ENCODE measurements at regions not wholly inside any gene's neighbourhood (a gene's known extent, or its start where the extent isn't known, plus 50 kb on each side); places are given as distances from the start of the nearest gene placed in this dataset.

DNA sequence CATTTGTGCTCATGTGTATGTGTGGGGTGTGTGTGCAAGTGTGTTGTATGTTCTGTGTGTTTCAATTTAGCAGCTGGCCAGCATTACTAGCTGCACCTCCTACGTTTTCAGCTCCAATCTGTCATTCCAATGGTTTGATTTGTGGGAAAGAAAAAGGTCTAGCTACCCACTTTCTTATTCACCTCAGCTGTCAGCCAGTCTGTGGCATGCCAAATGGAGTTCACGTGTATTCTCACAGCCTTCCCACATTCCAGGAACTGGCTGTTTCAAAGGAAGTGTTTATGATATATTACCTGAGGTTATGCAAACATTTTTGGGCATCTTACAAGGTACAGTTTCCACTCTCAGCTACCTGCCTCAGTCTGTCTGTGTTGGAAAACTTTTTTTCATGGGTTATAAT, 220.2 kb upstream of the CPNE8 start:
- peak; percentile 37 for DNase-seq (ENCODE audit: low spot score)

DNA sequence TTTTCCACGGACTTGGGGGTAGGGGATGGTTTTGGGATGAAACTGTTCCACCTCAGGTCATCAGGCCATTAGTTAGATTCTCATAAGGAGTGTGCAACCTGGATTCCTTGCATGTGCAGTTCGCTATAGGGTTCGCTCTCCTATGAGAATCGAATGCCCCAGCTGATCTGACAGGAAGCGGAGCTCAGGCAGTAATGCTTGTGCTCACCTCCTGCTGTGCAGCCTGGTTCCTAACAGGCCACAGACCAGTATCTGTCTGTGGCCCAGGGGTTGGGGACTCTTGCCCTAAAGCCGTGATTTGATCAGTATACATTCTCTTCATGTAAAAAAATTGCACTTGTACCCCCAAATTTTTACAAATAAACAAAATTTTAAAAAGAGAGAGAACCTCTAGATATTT, 219.4 kb upstream of the CPNE8 start:
- DNase-seq (ENCODE audit: low spot score), result no peak

DNA sequence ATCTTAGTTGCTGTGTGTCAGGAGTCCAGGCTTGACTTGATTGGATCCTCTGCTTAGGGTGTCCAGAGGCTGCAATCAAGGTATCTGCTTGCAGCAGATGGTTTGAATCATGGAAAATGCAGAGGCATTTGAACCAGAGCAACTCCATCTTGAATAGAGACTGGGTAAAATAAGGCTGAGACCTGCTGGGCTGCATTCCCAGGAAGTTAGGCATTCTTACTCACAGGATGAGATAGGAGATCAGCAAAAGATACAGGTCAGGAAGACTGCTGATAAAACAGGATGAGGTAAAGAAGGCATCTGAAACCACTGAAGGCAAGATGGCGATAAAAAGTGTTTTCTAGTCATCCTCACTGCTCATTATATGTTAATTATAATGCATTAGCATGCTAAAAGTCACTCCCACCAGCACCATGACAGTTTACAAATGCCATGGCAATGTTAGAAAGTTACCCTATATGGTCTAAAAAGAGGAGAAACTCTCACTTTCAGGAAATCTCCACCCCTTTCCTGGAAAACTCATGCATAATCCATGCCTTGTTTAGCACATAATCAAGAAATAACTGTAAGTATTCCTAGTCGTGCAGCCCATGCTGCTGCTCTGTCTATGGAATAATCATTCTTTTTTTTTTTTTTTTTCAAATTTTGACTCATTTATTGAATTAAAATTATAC, 218.3 kb upstream of the CPNE8 start:
- peak; percentile 56 for DNase-seq (ENCODE audit: low spot score)

DNA sequence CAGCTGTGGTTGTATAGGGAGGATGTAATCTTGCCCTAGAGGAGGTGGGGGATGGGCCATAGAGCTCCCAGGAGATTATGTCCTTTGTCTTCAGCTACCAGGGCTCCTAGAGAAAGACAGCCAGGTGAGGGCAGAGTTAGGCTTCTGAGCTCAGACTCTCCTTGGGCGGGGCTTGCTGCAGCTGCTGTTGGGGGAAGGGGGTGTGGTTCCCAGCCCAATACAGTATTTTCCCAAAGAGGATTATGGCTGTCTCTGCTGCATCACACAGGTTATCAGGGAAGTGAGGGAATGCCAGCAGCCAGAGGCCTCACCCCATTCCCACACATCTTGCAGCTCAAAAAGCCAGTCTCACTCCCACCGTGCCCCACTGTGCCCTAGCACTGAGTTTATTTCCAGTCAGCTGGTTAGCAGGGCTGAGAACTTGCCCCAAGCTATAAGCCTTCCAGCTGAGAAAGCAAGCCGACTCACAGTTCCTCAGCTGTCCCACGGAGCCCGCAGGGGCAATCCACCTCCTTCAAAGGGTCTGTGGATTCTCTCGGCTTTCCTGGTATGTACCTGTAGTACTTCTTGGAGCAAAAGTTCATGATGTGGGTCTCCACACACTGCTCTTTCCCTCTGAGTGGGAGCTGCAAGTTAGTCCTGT, 217.3 kb upstream of the CPNE8 start:
- peak; percentile 24 for DNase-seq (ENCODE audit: low spot score)

DNA sequence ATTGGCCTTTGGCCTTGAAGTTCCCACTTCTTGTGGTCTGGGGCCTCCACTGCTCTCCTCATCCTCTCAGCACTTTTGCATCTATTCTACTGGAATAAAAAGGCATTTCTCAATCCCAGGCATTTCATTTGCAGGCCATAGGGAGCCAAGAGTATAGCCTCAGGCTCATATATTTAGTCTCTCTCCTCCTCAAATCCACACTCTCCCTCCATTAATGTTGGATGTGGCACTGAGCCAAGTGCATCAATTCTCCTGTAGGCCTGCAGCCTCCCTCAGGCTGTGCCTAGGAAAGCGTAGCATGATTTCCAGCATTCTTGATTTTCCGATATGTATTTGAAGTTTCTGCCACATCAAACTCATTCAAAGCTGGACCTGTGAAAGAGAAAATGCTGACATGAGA, 211.5 kb upstream of the CPNE8 start:
- DNase-seq (ENCODE audit: low spot score), result no peak

DNA sequence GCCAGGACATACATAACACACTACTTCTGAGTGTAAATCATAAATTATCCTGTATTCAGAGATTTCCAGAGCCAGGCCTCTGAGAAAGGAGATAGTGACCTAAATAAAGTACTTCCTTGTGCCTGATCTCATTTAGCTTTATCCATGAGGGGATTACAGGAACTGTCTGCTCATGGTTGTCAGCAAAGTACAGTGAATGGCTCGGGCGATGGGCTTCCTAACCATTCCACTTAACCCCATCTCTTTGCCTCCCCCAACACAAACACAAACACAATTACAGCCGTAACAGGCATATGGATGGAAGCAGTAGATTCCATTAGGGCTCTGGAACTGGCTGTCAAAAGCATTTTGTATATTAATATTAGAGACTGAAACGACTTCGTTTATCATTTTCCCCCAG, 206.7 kb upstream of the CPNE8 start:
- no peak for DNase-seq (ENCODE audit: low spot score)

DNA sequence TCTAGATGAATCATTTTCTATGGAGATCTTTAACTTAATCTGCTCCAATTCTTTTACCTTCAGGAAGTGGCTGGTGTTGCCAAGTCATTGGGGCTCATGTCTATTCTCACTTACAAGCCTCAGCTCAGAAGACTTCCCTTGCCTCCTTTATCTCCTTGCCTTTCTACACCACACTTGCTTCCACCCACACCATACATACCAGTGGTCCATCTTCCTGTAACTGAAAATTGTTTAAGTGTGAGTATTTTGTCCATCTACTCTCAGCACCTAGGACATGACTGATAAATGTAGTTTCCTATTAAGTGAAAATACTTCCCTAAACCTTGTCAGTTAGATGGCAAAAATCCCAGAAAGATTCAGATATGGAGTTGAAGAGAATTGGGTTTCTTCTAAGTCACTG, 199.7 kb upstream of the CPNE8 start:
- no peak for DNase-seq (ENCODE audit: low spot score)

DNA sequence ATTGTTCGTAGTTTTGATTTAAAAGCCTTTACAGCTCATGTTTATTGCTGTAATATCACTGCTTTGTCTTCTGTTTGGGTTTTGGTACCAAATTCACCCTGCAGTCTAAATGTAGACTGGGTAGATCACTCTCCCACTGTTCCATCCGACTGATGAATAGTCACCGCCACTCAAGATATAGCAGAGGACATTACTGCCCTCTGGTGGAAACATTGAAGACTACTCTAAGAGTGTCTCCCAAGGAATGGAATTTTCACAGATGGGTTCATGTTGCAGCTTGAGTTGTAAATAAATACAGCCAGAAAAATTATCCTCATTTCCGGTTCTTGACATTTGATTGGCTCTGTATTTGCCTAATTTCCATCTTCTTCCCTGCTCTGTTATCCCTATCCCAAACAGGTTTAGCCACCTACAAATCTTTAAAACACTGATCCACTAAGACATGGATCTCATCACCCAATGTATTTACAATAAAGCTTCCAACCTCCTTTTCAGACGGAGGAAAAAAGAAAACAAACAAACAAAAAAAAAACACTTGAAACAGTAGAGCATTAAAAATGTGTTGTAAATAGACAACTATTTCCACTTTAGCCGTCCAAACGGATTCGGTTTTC, 198.3 kb upstream of the CPNE8 start:
- DNase-seq (ENCODE audit: low spot score), result peak; percentile 66

DNA sequence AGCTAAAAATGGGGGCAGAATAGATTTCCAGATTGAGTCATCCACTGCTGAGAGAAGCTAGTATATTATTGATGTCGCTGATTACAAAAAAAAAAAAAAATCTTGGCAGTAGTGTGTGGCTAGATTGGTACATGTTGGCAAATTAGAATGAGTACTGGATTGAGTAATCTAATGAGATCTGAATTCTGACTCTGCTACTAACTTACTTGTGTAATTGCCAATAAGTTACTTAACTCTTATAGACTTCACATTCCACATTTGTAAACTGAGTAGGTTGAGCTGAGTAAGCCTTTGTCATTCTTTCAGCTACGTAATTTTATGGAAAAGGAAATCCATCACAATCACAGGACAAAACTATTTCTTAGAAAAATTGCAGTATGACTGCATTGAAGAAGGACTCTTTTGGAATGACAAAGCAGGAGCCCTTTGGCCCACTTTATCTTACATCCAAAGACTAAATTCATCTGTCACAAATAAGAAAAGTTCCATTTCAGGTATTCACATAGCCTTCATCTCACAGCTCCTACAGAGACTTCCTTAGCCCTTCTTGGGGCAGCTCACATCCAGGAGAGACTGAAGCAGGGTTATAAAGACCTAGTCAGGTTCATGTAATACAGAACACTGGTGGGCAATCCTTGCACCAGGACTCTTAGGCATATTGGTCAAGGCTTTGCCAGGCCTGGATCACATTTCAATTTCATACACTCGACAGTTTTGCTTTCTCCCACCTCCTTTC, 197.3 kb upstream of the CPNE8 start:
- DNase-seq (ENCODE audit: low spot score), result peak; percentile 13

DNA sequence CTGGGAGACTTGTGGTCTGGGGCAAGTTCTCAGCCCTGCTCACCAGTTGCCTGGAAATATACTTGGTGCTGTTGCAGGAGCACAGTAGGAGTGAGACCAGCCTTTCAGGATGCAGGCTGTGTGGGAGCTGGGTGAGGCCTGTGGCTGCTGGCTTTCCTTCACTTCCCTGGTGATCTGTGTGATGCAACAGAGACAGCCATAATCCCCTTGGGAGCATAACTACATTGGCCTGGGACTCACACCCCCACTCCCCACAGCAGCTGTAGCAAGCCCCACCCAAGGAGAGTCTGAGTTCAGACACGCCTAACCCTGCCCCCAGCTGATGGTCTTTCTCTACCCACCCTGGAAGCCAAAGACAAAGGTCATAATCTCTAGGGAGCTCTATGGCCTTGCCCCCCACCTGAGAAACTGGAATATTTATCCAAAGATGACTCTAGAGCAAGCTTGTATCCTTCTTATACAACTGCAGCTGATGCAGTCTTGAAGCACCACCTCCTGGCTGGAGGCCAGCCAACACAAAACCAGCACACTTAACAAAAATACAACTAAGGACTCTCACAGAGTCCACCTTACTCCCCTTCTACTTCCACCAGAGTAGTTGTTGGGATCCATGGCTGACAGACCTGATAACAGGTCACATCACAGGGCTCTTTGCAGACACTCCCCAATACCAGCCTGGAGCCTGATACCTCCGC, 190.4 kb upstream of the CPNE8 start:
- DNase-seq (ENCODE audit: low spot score), result no peak

DNA sequence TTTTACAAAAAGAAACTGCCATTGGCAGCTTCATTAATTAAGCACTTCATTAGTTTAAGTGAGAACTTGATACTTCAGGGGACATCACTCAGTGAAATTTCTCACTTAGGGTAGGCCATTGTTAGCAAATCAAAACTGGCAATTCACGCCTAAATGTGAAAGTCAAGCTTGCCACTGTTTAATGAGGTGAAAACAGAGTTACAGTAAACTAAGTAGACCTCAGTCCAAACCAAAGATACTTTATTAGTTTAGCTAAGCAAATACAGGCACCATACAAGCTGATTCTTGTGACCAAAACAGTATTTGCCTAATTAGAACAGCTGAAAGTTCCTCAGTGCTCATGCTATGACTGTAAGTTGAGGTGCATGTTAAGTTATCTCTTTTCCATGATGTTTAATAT, 176.5 kb upstream of the CPNE8 start:
- DNase-seq (ENCODE audit: low spot score), result no peak

DNA sequence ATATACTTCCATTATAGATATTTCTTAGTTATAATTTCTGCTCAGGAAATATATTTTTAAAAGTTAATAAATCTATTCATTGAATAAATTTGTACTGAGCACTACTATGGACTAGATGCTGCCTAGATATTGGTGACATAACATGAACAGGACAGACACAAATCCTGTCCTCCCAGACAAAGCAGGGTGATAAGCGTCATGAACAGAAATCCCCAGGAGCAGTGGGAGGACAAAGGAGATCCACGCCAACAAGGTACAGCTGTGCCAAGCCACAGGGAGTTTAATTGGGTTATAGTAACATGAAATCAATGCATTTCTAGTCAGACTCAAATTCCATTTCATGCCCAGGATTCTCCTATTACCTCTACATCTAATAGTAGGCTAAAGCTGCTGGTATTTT, 171.8 kb upstream of the CPNE8 start:
- no peak for DNase-seq (ENCODE audit: low spot score)

DNA sequence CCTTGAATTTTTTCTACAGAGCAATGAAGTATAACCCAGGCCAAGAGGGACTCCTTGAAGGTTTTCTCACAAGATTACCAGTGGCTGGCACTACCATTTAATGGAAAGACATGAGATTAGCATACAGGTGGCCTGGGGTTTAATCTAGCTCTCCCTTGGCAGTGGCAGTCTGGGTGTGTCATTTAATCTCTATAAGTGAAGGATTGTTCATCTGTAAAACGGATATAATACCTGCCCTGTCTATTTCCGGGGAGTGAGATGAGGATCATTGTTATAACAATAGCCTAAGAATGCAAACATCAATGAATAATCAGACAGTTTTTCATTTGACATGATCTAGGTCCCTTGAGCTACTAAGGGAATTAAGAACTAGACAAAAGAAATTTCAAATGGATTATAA, 168.7 kb upstream of the CPNE8 start:
- DNase-seq (ENCODE audit: low spot score), result no peak

DNA sequence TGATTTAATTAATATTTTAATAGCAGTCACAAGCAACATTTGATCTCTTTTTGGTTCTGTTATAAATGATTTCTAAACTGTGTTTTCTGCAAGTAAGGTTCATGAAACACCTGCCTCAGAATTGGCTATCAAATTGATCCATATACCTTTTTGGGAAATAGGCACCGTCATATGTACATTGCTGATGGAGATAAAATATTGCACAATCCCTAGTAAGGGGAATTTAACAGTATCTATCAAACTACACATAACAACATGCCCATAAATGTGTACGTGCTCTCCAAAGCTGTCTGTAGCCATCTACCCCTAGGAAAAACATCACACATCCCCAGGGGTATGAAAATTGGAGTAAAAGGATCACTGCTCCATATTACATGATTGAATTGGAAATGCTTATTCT, 167.3 kb upstream of the CPNE8 start:
- DNase-seq (ENCODE audit: low spot score), result no peak

DNA sequence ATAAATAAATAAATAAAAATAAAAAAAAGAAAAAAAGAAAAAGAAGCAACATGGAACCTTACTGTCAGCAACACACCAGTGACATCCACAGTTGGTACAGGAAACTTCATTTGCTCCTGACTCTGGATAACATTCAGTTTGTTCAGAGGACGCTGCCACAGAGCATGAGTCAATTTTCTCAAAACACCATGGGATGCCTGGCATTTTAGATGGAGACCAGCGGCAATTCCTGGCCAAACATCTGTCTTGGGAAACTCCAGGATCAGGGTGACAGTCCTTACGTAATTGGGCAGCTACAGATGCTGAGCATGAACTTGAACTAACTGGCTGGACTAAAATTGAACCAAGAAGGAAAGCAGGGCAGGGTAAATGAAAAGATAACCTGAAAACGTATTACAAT, 166.2 kb upstream of the CPNE8 start:
- no peak for DNase-seq (ENCODE audit: low spot score)

DNA sequence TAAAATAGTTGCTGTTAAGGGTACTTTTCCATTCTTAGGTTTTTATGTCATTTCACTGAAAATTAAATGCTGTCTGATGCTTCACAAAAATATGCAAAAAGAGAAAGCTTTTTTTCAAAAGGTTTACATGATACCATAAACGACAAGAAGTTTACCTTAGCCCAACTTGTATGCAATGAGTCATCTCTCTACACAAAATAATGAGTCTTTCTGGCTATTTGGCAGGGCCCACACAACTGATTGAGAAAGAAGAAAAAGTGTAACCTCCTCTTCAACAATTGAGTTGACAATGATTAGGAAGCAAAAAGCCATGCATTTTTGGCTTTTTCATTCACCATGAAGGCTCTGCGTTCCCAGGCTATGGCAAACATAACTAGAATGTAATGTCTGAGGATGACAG, 165.4 kb upstream of the CPNE8 start:
- no peak for DNase-seq (ENCODE audit: low spot score)

DNA sequence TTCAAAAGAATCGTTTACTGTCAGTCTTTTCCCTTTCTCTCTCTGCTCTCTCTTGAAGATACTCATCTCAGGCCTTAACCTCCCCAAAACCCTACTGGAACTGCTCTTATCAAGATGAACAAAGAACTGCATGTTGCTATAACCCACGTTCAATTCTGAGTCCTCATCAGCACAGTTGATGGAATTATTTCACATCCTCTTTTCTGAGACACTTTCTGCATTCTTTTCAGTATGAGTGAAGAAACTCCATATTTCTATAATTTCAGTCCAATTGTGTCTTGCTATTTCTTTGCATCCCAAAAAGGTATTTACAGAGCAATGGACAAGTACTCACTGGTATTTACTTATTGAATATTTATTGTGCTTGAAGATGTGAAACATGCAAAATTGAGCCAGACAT, 160.1 kb upstream of the CPNE8 start:
- DNase-seq (ENCODE audit: low spot score), result no peak

DNA sequence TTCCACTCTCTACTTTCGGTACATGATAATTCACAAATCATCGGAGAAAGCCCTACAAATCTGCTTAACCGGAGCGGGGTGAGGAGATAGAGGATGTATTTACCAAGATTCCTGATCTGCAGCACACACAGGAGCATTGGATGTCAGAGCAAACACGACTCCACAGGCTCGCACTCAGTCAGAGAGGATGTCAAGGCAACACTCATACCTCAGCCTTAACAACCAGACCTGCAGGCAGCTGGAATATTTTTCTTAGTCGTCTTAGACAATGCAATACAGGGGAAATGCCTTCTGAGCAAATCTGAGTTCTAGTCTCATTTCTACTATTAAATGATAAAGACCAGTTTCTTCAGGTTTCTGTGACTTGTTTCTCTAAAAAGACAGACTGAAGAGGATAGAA, 159.3 kb upstream of the CPNE8 start:
- DNase-seq (ENCODE audit: low spot score), result no peak

DNA sequence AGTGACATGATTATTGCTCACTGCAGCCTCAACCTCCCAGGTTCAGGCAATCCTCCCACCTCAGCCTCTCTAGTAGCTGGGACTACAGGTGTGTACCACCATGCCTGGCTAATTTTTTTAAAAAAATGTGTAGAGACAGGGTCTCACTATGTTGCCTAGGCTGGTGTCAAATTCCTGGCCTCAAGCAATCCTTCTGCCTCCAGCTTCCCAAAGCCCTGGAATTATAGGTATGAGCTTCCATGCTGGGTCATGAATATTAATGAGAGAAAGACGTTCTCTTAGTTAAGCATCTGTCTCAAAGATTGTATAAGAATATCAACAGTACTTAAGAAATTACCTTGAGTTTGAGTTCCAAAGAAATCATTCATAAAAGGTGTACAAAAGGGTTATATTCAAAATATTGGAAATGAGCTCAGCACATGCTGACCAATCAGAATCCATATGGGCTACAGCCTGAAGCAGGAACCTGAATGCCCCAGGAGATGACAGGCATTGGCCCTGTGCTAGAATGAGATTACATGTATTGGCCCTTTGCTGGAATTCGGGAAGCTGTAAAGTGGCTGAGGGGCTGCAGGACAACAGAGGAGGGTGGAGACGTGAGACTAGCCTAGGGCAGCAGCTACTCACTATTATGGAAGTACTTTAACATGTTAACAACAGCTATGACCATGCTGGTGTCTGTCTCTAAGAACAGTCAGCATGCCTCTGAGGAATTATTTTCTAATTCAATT, 157.0 kb upstream of the CPNE8 start:
- no peak for DNase-seq (ENCODE audit: low spot score)

DNA sequence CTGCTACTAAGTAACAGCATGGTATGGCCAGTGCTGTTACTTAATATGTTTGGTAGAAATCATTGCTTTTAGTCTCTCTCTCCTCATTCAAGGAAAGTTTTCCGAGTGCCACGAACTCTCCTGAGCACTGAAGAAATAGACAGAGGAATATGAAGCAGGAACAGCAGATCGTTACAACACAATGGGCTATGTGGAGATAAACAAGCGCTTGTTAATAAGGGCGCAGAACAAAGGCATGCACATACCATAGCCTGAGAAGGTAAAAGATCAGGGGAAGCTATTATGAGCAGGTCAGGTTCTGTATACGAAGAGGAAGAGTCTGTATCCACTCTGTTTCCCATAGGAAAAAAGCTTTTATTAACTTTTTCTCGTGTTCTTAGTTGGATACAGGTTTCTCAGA, 156.2 kb upstream of the CPNE8 start:
- DNase-seq (ENCODE audit: low spot score), result no peak

DNA sequence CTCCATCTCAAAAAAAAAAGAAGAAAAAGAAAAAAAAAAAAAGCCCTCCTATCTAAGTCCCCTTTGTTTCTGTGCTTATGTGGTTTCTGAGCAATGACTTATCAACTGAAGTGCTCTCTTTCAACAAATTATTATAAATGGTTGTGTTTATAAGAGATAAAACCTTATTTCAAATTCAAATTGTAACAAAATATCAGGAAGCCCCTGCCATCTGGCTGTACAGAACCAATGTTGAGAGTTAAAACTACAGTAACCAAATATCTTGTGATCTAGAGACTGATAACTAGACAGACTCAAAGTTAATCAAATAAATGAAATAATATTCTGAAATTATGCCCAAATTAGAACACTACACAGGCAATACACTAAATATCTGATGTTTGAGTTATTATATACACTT, 143.0 kb upstream of the CPNE8 start:
- no peak for DNase-seq (ENCODE audit: low spot score)

Data from A172 (cell line).